PC-9 (cell line): ENCODE measurements at regions not wholly inside any gene's neighbourhood (a gene's known extent, or its start where the extent isn't known, plus 50 kb on each side); places are given as distances from the start of the nearest gene placed in this dataset.

Source experiments
- EZH2 ChIP-seq: fragments of 200-600 bp; sonication (generic); IDR thresholded peaks from 2 replicates; pipeline ENCODE4 v1.8.0; 2017; ENCODE audit warnings: antibody characterized with exemption, low read depth
- TF ChIP-seq, protein P1 (sequence below): fragments of 200-600 bp; sonication (generic); conservative IDR thresholded peaks from 2 replicates; pipeline ENCODE4 v1.6.1; 2017; ENCODE audit warnings: mixed run types, antibody characterized with exemption, mild to moderate bottlenecking, moderate library complexity

DNA sequence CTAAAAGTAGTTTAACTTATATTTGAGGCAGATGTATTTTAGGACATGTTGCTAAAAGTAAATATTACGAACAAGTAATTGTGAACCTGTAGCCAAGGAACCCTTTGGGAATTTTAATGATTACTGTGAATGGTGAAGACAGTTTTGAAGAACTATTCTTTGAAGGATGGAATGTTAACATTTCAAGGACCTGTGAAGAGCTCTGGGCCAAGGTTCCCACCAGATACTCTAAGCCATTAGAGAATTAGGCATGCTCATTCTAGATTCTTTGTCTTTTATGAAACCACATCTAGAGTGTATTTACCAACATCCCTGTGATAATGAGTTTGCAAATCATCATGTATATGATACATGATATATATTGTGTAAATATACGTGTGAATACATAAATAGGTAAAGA, 99.8 kb downstream of the SEPTIN7 start:
- TF ChIP-seq, protein P1, sequence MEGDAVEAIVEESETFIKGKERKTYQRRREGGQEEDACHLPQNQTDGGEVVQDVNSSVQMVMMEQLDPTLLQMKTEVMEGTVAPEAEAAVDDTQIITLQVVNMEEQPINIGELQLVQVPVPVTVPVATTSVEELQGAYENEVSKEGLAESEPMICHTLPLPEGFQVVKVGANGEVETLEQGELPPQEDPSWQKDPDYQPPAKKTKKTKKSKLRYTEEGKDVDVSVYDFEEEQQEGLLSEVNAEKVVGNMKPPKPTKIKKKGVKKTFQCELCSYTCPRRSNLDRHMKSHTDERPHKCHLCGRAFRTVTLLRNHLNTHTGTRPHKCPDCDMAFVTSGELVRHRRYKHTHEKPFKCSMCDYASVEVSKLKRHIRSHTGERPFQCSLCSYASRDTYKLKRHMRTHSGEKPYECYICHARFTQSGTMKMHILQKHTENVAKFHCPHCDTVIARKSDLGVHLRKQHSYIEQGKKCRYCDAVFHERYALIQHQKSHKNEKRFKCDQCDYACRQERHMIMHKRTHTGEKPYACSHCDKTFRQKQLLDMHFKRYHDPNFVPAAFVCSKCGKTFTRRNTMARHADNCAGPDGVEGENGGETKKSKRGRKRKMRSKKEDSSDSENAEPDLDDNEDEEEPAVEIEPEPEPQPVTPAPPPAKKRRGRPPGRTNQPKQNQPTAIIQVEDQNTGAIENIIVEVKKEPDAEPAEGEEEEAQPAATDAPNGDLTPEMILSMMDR = no peak
- TF ChIP-seq EZH2 = no peak
